Endothelial cell of umbilical vein (primary cell): ENCODE measurements at regions not wholly inside any gene's neighbourhood (a gene's known extent, or its start where the extent isn't known, plus 50 kb on each side); places are given as distances from the start of the nearest gene placed in this dataset.

Experiments
- CTCF ChIP-seq, 2 donors: IDR thresholded peaks; 1 replicate in 1 of 2; 2 replicates in 1 of 2; pipeline ENCODE4 v1.5.1; 2011; ENCODE audit warnings: low read length in 2 of 2, mild to moderate bottlenecking in 2 of 2, moderate library complexity in 2 of 2, control low read depth in 1 of 2, inconsistent platforms in 1 of 2, low read depth in 1 of 2; ENCODE audit not compliant: insufficient read depth in 1 of 2; ENCODE audit errors: extremely low read depth in 1 of 2
- EZH2 ChIP-seq: IDR thresholded peaks from 2 replicates; pipeline ENCODE4 v1.6.1; 2012; ENCODE audit warnings: borderline replicate concordance, low read depth, mild to moderate bottlenecking, moderate library complexity, low read length, inconsistent platforms; ENCODE audit not compliant: severe bottlenecking
- POLR2A ChIP-seq: IDR thresholded peaks from 2 replicates; pipeline ENCODE4 v1.6.1; 2012; ENCODE audit warnings: low read depth, mild to moderate bottlenecking, control low read depth, low read length
- POLR2AphosphoS5 ChIP-seq: IDR thresholded peaks from 2 replicates; pipeline ENCODE4 v1.6.1; 2012; ENCODE audit warnings: low read depth, mild to moderate bottlenecking, control low read depth, low read length, moderate library complexity; ENCODE audit not compliant: insufficient read depth

- no peak for TF ChIP-seq EZH2
- TF ChIP-seq POLR2A, result no peak
- no peak for TF ChIP-seq CTCF (IDR thresholded peaks at IDR 0.05; ENCODE audit: extremely low read depth in 1 of 2, insufficient read depth in 1 of 2, low read depth in 1 of 2, low read length in 2 of 2)
- TF ChIP-seq POLR2AphosphoS5, result no peak
Measured at GRCh38 chr2:14723684-14724083, 91.2 kb downstream of the LRATD1 start.
